HG03442 (cell line): ENCODE measurements at regions not wholly inside any gene's neighbourhood (a gene's known extent, or its start where the extent isn't known, plus 50 kb on each side); places are given as distances from the start of the nearest gene placed in this dataset.

Source experiments
- ATAC-seq: cut with Tn5 transposase; IDR thresholded peaks from one replicate; pipeline ENCODE4 v1.9.1; 2021; ENCODE audit warnings: mild to moderate bottlenecking, moderate library complexity; ENCODE audit not compliant: unreplicated experiment

DNA sequence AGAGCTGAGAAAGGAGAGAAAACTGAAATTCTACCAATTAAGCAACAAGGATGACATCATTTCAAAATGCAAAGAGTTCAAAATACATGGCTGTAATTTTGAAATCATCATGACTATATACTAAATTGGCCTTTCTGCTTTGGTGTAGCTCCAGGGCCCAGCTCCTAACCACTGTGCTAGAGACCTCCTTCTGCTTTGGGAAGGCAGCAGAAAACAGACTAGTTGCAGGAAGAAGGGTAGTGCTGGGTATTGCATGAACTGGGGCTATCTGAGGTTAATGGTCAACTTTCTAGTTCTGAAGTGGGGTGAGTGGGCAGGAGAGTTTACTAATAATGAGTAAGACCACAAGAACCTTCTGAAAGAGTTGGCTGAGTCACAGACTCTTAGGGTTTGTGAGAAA, 66.2 kb downstream of the PTGER2 start:
- ATAC-seq, result peak; percentile 97
